Esophagus squamous epithelium (tissue), 4 donors: ENCODE measurements at regions not wholly inside any gene's neighbourhood (a gene's known extent, or its start where the extent isn't known, plus 50 kb on each side); places are given as distances from the start of the nearest gene placed in this dataset.

Experiments
- CTCF ChIP-seq, 6 experiments: fragments of 450-650 bp in 4 of 6; fragments of 200-600 bp in 2 of 6; sonication (generic) in 2 of 6; IDR thresholded peaks; one replicate each; pipeline ENCODE4 v1.5.1; 2016 to 2019; ENCODE audit warnings: antibody characterized with exemption in 6 of 6, mild to moderate bottlenecking in 4 of 6, moderate library complexity in 4 of 6
- POLR2A ChIP-seq, 4 donors: fragments of 450-650 bp; IDR thresholded peaks; one replicate each; pipeline ENCODE4 v1.6.1; 2017; ENCODE audit warnings: antibody characterized with exemption in 4 of 4, mild to moderate bottlenecking in 4 of 4, moderate library complexity in 3 of 4

GRCh38 chr18:28519997-28520396 lies 343.1 kb upstream of the CDH2 start:
- TF ChIP-seq POLR2A (IDR thresholded peaks at IDR 0.05) (no peak), CTCF (IDR thresholded peaks at IDR 0.05) (no peak)
